ENCODE measurements at regions not wholly inside any gene's neighbourhood (a gene's known extent, or its start where the extent isn't known, plus 50 kb on each side); places are given as distances from the start of the nearest gene placed in this dataset.
"Not testable (repeated sequence)": the region's sequence is repeated elsewhere in the genome, so short reads cannot be mapped to it uniquely, and the experiment has no call there.

- DNase-seq (no peak), ATAC-seq (no peak)
- Mint-ChIP-seq H3K27me3 (no peaks in the 10 kb centered on the region), H3K36me3 (ENCODE audit: low read depth) (no peaks in the 10 kb centered on the region), H3K4me1 (peaks cover 21% of the 10 kb centered on the region), H3K4me3 (no peak overlapping the region), H3K27ac (no peak overlapping the region)
- no peaks in the 10 kb centered on the region for H3K9me3 ChIP-seq (ENCODE audit: control insufficient read depth, low read length, poor library complexity, severe bottlenecking)
Measured at GRCh38 chr1:168405906-168406549, 125.4 kb downstream of the TBX19 start.

DNA sequence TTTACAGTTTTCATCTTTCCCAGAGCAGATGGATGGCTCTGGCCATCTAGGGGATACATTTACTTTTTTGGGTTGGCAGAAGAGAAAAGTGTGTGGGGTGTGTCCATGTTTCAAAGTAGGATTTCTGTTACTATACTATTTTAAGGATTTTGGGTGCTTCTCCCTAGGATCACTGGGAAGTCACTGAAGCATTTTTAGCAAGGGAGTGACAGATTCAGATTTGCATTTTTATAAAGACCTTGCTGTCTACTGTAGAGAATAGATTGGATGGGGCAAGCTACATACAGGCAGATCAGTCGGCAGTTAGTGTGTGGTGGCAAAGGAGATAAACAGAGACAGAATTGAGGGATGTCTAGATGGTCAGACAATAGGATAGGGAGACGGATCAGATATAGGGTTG, 122.5 kb downstream of the TBX19 start:
- Mint-ChIP-seq H3K27me3 (no peaks in the 10 kb centered on the region), H3K4me3 (no peak overlapping the region), H3K4me1 (peaks cover 23% of the 10 kb centered on the region), H3K36me3 (ENCODE audit: low read depth) (no peaks in the 10 kb centered on the region), H3K27ac (no peak overlapping the region)
- DNase-seq (no peak), ATAC-seq (no peak)
- H3K9me3 ChIP-seq (ENCODE audit: control insufficient read depth, low read length, poor library complexity, severe bottlenecking) = no peaks in the 10 kb centered on the region

GRCh38 chr1:168402466-168402865, 121.8 kb downstream of the TBX19 start:
- H3K9me3 ChIP-seq (ENCODE audit: control insufficient read depth, low read length, poor library complexity, severe bottlenecking); H3K27me3 Mint-ChIP-seq; DNase-seq; H3K4me3 Mint-ChIP-seq; H3K27ac Mint-ChIP-seq; H3K36me3 Mint-ChIP-seq (ENCODE audit: low read depth); ATAC-seq: not testable (repeated sequence)
- H3K4me1 Mint-ChIP-seq = peaks cover 19% of the 10 kb centered on the region

- H3K27me3 Mint-ChIP-seq = peaks cover 6% of the 10 kb centered on the region
- ATAC-seq = no peak
- no peaks in the 10 kb centered on the region for H3K36me3 Mint-ChIP-seq (ENCODE audit: low read depth)
- no peak overlapping the region for H3K4me3 Mint-ChIP-seq
- no peak for DNase-seq
- H3K4me1 Mint-ChIP-seq = peaks cover 15% of the 10 kb centered on the region
- no peaks in the 10 kb centered on the region for H3K9me3 ChIP-seq (ENCODE audit: control insufficient read depth, low read length, poor library complexity, severe bottlenecking)
- no peak overlapping the region for H3K27ac Mint-ChIP-seq
Measured at GRCh38 chr1:168401341-168401740, 120.7 kb downstream of the TBX19 start.

GRCh38 chr1:168400139-168400538, 119.5 kb downstream of the TBX19 start:
- Mint-ChIP-seq H3K4me1 (peaks cover 15% of the 10 kb centered on the region), H3K4me3 (no peak overlapping the region), H3K27me3 (peaks cover 6% of the 10 kb centered on the region), H3K36me3 (ENCODE audit: low read depth) (no peaks in the 10 kb centered on the region), H3K27ac (no peak overlapping the region)
- no peaks in the 10 kb centered on the region for H3K9me3 ChIP-seq (ENCODE audit: control insufficient read depth, low read length, poor library complexity, severe bottlenecking)
- ATAC-seq (no peak), DNase-seq (no peak)

- peaks cover 16% of the 10 kb centered on the region for H3K4me1 Mint-ChIP-seq
- H3K36me3 Mint-ChIP-seq (ENCODE audit: low read depth) = no peaks in the 10 kb centered on the region
- H3K27me3 Mint-ChIP-seq = peaks cover 6% of the 10 kb centered on the region
- H3K27ac Mint-ChIP-seq = peak overlapping the region; percentile 14
- ATAC-seq (no peak), DNase-seq (no peak)
- no peak overlapping the region for H3K4me3 Mint-ChIP-seq
- H3K9me3 ChIP-seq (ENCODE audit: control insufficient read depth, low read length, poor library complexity, severe bottlenecking) = no peaks in the 10 kb centered on the region
Measured at GRCh38 chr1:168397806-168398205, 117.1 kb downstream of the TBX19 start.

DNA sequence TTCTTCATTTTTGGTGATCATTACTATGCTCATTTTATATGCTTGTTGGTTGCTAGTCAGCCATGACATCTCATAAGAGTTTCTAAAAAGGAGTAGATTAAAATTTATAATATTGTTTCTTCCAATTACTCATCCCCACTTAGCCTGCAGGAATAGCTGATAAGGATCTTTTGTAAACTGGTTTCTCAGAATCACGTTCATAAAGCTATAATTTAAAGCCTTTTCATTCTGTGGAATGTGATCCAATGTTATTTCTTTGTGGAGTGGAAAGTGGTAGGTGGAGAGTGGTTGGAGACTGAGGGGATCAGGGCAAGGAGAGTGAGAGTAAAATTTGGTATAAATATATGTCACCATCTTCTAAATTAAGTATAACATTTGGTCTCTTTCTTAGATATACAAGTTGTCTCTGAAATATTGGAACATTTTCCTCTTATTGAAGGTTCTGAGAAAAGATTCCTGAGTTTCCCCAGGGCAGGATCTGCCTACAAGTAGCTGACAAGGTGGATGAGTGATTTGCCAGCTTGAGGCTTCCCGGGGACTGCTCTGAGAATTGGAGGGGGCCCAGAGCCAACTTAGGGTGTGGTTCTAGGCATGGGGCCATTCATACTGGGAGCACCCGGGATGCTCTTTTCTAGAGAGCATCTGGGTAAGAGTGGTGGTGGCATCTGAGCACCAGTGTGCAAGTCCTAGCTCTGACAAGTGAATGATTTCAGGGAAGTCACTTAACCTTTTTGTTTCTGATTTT, 116.4 kb downstream of the TBX19 start:
- Mint-ChIP-seq H3K36me3 (ENCODE audit: low read depth) (peaks cover 2% of the 10 kb centered on the region), H3K4me1 (peaks cover 23% of the 10 kb centered on the region), H3K27ac (peak overlapping the region; percentile 14), H3K27me3 (peaks cover 12% of the 10 kb centered on the region), H3K4me3 (no peak overlapping the region)
- no peaks in the 10 kb centered on the region for H3K9me3 ChIP-seq (ENCODE audit: control insufficient read depth, low read length, poor library complexity, severe bottlenecking)
- no peak for ATAC-seq
- DNase-seq = no peak

DNA sequence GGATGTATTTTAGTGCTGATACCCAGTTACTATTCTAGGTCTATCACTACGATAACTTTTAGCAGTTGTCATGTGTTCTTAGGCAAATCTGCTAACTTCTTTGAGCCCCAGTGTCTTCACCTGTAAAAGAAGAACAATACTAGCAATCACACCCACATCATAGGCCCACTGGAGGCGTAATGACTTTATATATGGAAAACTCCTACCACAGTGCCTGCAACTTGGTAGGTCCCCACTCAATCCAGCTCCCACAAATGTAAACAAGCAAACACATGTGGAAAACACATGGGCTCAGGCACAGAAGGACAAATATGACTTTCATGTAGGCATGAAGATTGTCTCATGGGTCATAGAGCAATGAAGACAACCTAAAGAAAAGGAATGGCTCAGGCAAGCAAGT, 115.8 kb downstream of the TBX19 start:
- ATAC-seq (no peak), DNase-seq (no peak)
- no peak overlapping the region for H3K4me3 Mint-ChIP-seq
- H3K27me3 Mint-ChIP-seq = peaks cover 12% of the 10 kb centered on the region
- H3K27ac Mint-ChIP-seq = no peak overlapping the region
- H3K9me3 ChIP-seq (ENCODE audit: control insufficient read depth, low read length, poor library complexity, severe bottlenecking) = no peaks in the 10 kb centered on the region
- peaks cover 24% of the 10 kb centered on the region for H3K4me1 Mint-ChIP-seq
- H3K36me3 Mint-ChIP-seq (ENCODE audit: low read depth) = peaks cover 2% of the 10 kb centered on the region

GRCh38 chr1:168394858-168395257, 114.2 kb downstream of the TBX19 start:
- no peak for ATAC-seq
- peaks cover 26% of the 10 kb centered on the region for H3K4me1 Mint-ChIP-seq
- no peak overlapping the region for H3K27ac Mint-ChIP-seq
- no peak overlapping the region for H3K4me3 Mint-ChIP-seq
- H3K27me3 Mint-ChIP-seq = peaks cover 12% of the 10 kb centered on the region
- H3K36me3 Mint-ChIP-seq (ENCODE audit: low read depth) = peaks cover 2% of the 10 kb centered on the region
- DNase-seq = no peak
- H3K9me3 ChIP-seq (ENCODE audit: control insufficient read depth, low read length, poor library complexity, severe bottlenecking) = no peaks in the 10 kb centered on the region

- no peak overlapping the region for H3K4me3 Mint-ChIP-seq
- H3K9me3 ChIP-seq (ENCODE audit: control insufficient read depth, low read length, poor library complexity, severe bottlenecking) = no peaks in the 10 kb centered on the region
- H3K27me3 Mint-ChIP-seq = peaks cover 11% of the 10 kb centered on the region
- no peak overlapping the region for H3K27ac Mint-ChIP-seq
- DNase-seq (no peak), ATAC-seq (no peak)
- peaks cover 2% of the 10 kb centered on the region for H3K36me3 Mint-ChIP-seq (ENCODE audit: low read depth)
- H3K4me1 Mint-ChIP-seq = peaks cover 27% of the 10 kb centered on the region
Measured at GRCh38 chr1:168392958-168393549, 112.4 kb downstream of the TBX19 start.

DNA sequence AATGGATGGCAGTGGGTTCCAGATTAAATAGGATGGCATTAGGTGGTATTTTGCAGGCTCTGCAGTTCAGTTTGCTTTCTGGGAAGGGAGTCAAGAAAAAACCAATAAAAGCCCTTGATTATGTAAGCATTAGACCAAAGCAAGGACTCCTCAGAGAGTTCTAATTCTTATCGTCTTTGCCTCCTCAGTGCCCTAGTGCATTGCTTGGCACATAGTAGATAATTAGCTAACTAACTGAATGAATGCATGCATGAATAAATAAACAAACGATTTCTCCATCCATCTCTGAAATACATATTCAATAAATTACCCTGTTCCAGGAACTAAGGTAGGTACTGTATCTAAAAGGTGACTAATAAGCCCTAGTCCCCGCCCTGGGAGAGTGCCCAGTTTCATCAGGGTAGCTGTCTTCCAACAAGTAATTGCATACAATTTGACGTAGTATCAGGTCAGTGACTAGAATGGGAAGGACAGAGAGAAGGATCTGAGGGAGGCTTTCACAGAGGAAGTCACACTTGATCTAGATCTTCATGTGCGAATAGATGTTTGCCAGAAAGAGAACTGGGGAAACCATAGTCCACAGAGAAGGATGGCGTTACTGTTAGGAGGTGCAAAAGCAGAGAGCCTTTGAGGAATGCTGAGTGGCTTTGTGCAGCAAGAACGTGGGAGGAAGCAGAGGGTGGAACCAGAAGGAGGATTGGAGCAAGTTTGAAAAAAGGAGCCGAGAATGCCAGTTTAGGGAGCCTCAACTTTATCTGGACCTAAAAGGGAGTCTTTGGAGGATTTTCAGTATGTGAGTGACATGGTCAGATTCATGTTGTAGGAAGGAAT, 111.4 kb downstream of the TBX19 start:
- no peaks in the 10 kb centered on the region for H3K9me3 ChIP-seq (ENCODE audit: control insufficient read depth, low read length, poor library complexity, severe bottlenecking)
- Mint-ChIP-seq H3K27me3 (peaks cover 6% of the 10 kb centered on the region), H3K4me3 (no peak overlapping the region), H3K4me1 (peaks cover 37% of the 10 kb centered on the region), H3K36me3 (ENCODE audit: low read depth) (peaks cover 2% of the 10 kb centered on the region), H3K27ac (no peak overlapping the region)
- ATAC-seq = no peak
- DNase-seq = no peak

DNA sequence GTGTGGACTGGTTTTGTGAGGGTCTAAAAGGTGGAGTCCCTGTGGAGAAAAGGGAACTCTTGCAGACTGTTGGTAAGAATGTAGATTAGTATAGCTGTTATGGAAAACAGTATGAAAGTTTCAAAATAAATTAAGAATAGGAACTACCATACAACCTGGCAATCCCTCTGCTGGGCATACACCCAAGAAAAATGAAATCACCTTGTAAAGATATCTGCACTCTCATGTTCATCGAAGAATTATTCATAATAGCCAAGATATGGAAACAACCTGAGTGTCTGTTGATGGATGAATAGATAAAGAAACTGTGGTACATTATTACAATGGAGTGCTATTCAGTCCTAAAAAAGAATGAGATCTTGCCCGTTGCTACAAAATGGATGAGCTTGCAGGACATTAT, 109.6 kb downstream of the TBX19 start:
- DNase-seq (no peak), ATAC-seq (no peak)
- no peaks in the 10 kb centered on the region for H3K9me3 ChIP-seq (ENCODE audit: control insufficient read depth, low read length, poor library complexity, severe bottlenecking)
- H3K4me3 Mint-ChIP-seq = no peak overlapping the region
- peaks cover 2% of the 10 kb centered on the region for H3K36me3 Mint-ChIP-seq (ENCODE audit: low read depth)
- H3K4me1 Mint-ChIP-seq = peaks cover 40% of the 10 kb centered on the region
- peak overlapping the region; percentile 2 for H3K27ac Mint-ChIP-seq
- H3K27me3 Mint-ChIP-seq = peaks cover 7% of the 10 kb centered on the region

Measured in T-helper 17 cell (primary cell).